ENCODE measurements at regions not wholly inside any gene's neighbourhood (a gene's known extent, or its start where the extent isn't known, plus 50 kb on each side); places are given as distances from the start of the nearest gene placed in this dataset.

DNA sequence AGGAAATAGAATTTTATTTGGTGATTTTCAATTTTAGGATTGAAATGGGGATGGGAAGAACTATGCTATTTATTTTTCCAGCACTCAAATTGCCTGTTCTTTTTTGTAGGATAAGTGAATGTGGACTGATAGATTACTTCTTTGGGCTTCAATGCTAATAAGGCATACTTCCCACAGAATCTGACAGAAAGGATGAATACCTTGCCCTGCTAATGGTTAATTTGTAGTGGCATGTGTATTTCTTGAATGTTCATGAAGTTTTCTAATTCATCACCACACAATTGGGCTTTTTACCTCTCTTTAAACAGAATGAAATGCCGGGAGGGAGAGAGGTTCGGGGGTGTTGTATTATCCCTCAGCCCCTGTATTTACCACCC is 369.1 kb upstream of the ADGRL2 start:
- TF ChIP-seq POLR2A (IDR thresholded peaks at IDR 0.05): no peak
- TF ChIP-seq, protein P1, sequence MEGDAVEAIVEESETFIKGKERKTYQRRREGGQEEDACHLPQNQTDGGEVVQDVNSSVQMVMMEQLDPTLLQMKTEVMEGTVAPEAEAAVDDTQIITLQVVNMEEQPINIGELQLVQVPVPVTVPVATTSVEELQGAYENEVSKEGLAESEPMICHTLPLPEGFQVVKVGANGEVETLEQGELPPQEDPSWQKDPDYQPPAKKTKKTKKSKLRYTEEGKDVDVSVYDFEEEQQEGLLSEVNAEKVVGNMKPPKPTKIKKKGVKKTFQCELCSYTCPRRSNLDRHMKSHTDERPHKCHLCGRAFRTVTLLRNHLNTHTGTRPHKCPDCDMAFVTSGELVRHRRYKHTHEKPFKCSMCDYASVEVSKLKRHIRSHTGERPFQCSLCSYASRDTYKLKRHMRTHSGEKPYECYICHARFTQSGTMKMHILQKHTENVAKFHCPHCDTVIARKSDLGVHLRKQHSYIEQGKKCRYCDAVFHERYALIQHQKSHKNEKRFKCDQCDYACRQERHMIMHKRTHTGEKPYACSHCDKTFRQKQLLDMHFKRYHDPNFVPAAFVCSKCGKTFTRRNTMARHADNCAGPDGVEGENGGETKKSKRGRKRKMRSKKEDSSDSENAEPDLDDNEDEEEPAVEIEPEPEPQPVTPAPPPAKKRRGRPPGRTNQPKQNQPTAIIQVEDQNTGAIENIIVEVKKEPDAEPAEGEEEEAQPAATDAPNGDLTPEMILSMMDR (IDR thresholded peaks at IDR 0.05): no peak
